ENCODE measurements at regions not wholly inside any gene's neighbourhood (a gene's known extent, or its start where the extent isn't known, plus 50 kb on each side); places are given as distances from the start of the nearest gene placed in this dataset.

- no peaks in the 10 kb centered on the region for H3K4me1 ChIP-seq (ENCODE audit: insufficient read depth, low read length)
- H3K9ac ChIP-seq (ENCODE audit: extremely low read depth, insufficient read length, low read length): no peak overlapping the region
- no peak overlapping the region for H4K91ac ChIP-seq (ENCODE audit: insufficient read length, low read depth, low read length)
- H3K14ac ChIP-seq (ENCODE audit: insufficient read depth, low read length): no peak overlapping the region
- H3K27me3 Mint-ChIP-seq (ENCODE audit: low read depth): peaks cover 11% of the 10 kb centered on the region
- no peak overlapping the region for H2BK120ac ChIP-seq (ENCODE audit: low read depth, low read length, poor library complexity, severe bottlenecking)
- H2BK12ac ChIP-seq (ENCODE audit: insufficient read length, low read depth, low read length): no peak overlapping the region
- H3K4me2 ChIP-seq (ENCODE audit: insufficient read depth, insufficient read length, low read length): no peak overlapping the region
- H3K9me3 Mint-ChIP-seq: peaks cover 2 to 3% of the 10 kb centered on the region in 2 experiments; a peak in 3 of 5 replicates
- no peaks in the 10 kb centered on the region for H3K9me3 ChIP-seq (ENCODE audit: control insufficient read depth, low read depth, low read length)
- H3K4me1 Mint-ChIP-seq: no peaks in the 10 kb centered on the region
- H3K18ac ChIP-seq (ENCODE audit: insufficient read length, low read depth, low read length): no peak overlapping the region
- no peak for TF ChIP-seq CTCF (conservative IDR thresholded peaks at IDR 0.05)
- no peak overlapping the region for H3K27ac ChIP-seq (ENCODE audit: insufficient read length, low read depth, low read length)
- no peaks in the 10 kb centered on the region for H3K79me2 ChIP-seq (ENCODE audit: insufficient read depth, low read length)
- H2BK15ac ChIP-seq (ENCODE audit: low read depth, low read length): no peak overlapping the region
- H3K27ac Mint-ChIP-seq: no peak overlapping the region
- no peak overlapping the region for H4K8ac ChIP-seq (replicated peaks; ENCODE audit: insufficient read length, low read depth, low read length)
- no peak overlapping the region for H2BK5ac ChIP-seq (ENCODE audit: insufficient read length, low read length)
- no peaks in the 10 kb centered on the region for H3K27me3 ChIP-seq (ENCODE audit: insufficient read depth, low read length)
- H4K5ac ChIP-seq (ENCODE audit: insufficient read length, low read depth, low read length): no peak overlapping the region
- no peaks in the 10 kb centered on the region for H3K79me1 ChIP-seq (ENCODE audit: insufficient read depth, low read depth, low read length, poor library complexity, severe bottlenecking)
- no peak overlapping the region for H3T11ph ChIP-seq (ENCODE audit: low read length)
- no peak overlapping the region for H3K56ac ChIP-seq (ENCODE audit: insufficient read length, low read depth, low read length)
- no peak overlapping the region for H3K4me3 Mint-ChIP-seq
- no peak for DNase-seq
- H3K23ac ChIP-seq (ENCODE audit: insufficient read length, low read depth, low read length): no peak overlapping the region
- H3K4ac ChIP-seq (ENCODE audit: low read depth, low read length): no peak overlapping the region
- H4K20me1 ChIP-seq (ENCODE audit: control insufficient read depth, insufficient read depth, insufficient read length): no peaks in the 10 kb centered on the region
- no CpG with 5 or more reads among the region's 2 CpGs for WGBS (ENCODE audit: extremely low coverage, insufficient read length, low lambda C conversion rate)
- H2AK5ac ChIP-seq (ENCODE audit: insufficient read length, low read length): no peak overlapping the region
- H2BK20ac ChIP-seq (ENCODE audit: low read depth, low read length, poor library complexity, severe bottlenecking): no peak overlapping the region
- H3K23me2 ChIP-seq (ENCODE audit: insufficient read length, low read depth, low read length, poor library complexity, severe bottlenecking): no peaks in the 10 kb centered on the region
- H3K36me3 Mint-ChIP-seq (ENCODE audit: insufficient read depth in 1 of 3, low read depth in 3 of 3): no peaks in the 10 kb centered on the region
- no peak overlapping the region for H2AFZ ChIP-seq (ENCODE audit: low read length)
Measured at GRCh38 chr15:61344293-61344692, 115.2 kb upstream of the RORA start.
